ENCODE measurements at regions not wholly inside any gene's neighbourhood (a gene's known extent, or its start where the extent isn't known, plus 50 kb on each side); places are given as distances from the start of the nearest gene placed in this dataset.
"Not testable (repeated sequence)": the region's sequence is repeated elsewhere in the genome, so short reads cannot be mapped to it uniquely, and the experiment has no call there.

DNA sequence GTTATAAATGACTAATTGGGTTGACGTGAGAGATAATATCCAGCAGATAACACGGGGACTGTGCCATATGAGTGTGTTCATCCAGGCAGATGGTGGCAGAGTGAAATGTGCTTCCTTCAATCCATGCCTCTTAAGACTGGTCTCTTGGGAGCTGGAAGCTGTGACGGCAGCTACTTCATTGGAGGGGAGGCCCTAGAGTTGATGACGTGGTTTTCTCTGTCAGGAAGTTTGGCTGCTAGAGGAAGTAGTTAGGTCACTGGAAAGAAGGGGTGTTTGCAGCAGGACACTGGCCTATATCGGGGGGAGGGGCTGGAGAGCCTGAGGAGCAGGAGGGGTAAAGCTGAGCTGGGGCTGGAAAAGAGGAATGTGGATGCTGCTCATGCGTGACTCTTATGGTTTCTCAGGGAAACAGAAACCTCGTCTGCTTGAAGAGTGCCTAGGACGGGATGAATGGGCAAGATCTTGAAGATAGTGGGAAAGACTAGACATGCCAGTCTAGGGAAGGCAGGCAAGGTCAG, 3051.6 kb downstream of the RPIA start:
- H3K27ac ChIP-seq, result not testable (repeated sequence)

DNA sequence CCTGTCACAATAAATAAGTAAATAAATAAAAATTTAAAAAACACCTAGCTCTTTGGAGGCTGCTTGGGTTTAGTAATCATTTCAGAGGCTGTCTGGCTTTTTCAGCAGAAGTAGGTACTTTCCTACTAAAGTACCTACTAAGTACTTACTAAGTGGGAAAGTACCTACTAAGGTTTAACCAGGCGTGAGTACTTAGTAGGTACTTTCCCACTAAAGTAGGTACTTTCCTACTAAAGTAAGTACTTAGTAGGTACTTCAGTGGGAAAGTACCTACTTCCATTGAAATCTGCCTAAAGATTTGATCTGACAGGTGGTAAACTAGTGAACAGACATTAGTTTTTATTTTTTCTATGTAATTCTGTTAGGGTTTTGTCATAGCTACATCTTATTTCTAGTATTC, 3052.4 kb downstream of the RPIA start:
- not testable (repeated sequence) for H3K27ac ChIP-seq

- H3K27ac ChIP-seq, result not testable (repeated sequence)
Observed at GRCh38 chr2:91744700-91745141, 3053.2 kb downstream of the RPIA start.

DNA sequence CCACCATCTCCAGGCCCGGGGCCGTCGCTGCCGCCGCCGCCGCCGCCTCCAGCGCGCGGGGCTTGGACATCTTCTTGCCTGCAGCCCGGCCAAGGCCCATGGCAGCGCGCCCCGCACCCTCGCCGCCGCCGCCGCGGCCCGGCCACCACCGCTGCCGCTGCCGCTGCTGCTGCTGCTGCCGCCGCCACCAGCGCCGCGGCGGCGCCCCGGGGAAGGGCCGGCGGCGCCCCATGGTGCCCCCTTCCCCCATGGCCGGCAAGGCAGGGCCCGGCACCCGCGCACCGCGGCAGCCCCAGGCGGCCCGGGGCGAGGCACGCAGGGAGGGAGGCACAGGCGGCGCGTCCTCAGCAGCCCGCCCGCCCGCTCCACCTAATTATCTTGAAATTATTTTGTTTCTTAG, 3057.4 kb downstream of the RPIA start:
- no peak overlapping the region for H3K27ac ChIP-seq
- TF ChIP-seq CTCF (conservative IDR thresholded peaks at IDR 0.05) (no peak), ZFX (IDR thresholded peaks at IDR 0.05) (no peak)

DNA sequence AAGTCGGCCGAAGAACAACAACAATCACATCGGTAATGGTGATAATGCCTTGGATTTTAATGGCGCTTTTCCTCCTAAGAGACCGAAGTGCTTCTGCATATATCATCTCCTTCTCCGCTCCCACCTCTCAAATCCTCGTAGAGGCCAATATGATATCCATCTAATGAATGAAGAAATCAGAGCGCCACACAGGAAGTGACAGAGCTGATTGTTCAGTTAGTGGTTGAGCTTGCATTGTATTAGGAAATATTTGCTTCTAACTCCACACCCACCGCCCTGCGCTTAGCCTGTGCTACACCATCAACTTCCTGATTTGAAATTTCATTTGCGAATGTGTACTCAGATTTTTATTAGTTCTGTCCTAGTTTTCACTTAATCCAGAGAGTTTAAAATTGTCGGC, 3058.2 kb downstream of the RPIA start:
- not testable (repeated sequence) for H3K27ac ChIP-seq

- peak; percentile 33 for TF ChIP-seq CTCF (conservative IDR thresholded peaks at IDR 0.05)
Observed at GRCh38 chr2:91759361-91759941, 3068.0 kb downstream of the RPIA start.

DNA sequence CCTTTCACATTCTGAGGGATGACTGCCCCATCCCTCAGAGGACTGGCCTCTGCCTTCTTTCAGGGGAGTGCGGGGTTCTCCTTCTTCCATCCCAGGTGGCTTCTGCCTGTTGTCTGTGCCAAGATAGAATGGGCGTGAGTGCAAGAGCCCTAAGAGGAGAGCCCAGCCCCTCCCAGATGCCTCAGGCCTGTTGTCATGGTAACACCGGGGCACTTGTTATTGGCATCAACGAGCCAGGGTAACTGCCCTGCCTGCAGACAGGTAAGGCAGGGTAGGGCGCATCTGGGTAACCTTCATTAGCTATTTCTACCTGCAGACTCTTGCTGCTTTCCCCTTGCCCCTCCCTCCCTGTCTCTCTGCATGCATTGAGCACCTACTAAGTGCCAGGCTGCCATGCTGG, 3069.2 kb downstream of the RPIA start:
- H3K27ac ChIP-seq, result not testable (repeated sequence)

More at GRCh38 chr2:91759361-91759941, 3068.0 kb downstream of the RPIA start:
- not testable (repeated sequence) for H3K27ac ChIP-seq

- H3K27ac ChIP-seq, result not testable (repeated sequence)
Observed at GRCh38 chr2:91762312-91762711, 3070.8 kb downstream of the RPIA start.

DNA sequence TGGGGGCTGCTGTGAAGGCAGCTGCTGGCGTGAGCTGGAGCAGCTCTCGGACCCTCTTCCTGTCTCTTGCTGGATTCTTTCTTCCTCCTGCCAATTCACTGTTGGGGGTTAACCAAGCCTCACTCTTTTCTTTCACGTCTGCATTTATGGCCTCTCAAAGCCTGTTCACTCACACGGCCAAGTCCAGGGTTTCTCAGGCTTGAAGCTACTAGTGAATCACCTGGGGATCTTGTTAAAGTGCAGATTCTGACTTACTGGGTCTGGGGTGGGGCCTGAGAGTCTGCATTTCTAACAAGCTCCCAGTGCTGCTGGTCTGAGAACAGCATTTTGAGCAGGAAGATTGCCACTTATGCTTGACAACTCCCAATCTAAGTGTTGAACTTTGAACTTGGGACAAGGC, 3072.2 kb downstream of the RPIA start:
- not testable (repeated sequence) for H3K27ac ChIP-seq

GRCh38 chr2:91764581-91765002, 3073.1 kb downstream of the RPIA start:
- H3K27ac ChIP-seq, result not testable (repeated sequence)

- H3K27ac ChIP-seq, result not testable (repeated sequence)
Observed at GRCh38 chr2:91765018-91765754, 3073.7 kb downstream of the RPIA start.

DNA sequence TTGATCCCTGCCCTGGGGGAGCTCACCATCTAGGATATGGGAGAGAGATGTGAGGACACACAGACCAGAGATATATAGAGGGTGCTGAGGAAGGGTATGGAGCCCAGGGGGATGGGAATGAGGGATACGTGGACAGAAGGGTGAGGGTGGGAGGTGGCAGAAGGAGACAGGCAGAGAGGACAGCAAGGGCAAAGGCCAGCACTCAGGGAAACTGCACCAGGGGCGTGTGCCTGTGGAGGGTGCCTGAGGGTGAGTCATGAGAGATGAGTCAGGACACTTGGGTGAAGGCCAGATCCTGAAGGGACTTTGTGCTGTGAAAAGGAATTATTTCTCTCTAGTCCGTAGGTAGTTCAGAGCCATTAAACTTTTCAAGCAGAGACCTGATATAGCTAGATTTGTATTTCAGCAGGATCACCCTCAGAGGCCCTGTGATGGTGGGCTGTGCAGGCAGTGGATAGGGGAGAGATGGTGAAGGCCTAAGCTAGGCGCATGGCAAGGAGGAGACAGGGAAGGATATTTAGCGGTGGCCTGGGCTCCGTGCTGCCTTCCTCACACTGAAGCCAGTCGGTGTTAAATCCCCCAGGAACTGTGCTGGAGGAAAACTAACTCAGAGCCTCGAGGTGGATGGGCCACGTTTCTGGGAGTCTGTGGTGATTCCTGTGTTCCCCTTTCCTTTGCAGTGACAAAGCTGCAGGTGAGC, 3075.0 kb downstream of the RPIA start:
- H3K27ac ChIP-seq, result not testable (repeated sequence)

GRCh38 chr2:91768301-91768700, 3076.8 kb downstream of the RPIA start:
- H3K27ac ChIP-seq, result not testable (repeated sequence)

- H3K27ac ChIP-seq, result not testable (repeated sequence)
Observed at GRCh38 chr2:91768997-91769396, 3077.5 kb downstream of the RPIA start.

DNA sequence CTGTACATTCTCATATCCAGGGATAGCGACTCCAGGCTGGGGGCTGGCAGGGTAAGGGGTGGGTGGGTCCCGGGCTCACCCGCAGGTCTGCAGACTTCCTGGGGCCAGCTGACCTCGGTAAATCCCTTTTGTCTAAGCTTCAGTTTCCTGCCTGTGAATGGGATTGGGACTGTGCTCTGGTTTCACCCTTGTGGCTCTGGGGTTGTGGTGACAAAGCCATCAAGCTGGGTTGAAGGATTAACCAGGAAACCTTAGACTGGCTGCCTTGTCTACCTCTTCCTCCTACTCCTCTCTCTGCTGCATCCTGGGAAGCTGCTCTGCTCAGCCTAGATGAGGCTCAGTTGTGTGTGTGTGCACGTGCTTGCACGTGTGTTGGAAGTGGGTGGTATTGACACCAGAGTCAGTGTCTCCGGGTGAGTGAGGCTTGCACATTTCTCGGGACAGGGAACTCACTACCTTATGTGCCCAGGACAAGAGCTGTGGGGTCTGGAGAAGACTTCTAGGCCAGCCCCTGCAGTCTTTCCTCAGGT, 3078.6 kb downstream of the RPIA start:
- not testable (repeated sequence) for H3K27ac ChIP-seq

DNA sequence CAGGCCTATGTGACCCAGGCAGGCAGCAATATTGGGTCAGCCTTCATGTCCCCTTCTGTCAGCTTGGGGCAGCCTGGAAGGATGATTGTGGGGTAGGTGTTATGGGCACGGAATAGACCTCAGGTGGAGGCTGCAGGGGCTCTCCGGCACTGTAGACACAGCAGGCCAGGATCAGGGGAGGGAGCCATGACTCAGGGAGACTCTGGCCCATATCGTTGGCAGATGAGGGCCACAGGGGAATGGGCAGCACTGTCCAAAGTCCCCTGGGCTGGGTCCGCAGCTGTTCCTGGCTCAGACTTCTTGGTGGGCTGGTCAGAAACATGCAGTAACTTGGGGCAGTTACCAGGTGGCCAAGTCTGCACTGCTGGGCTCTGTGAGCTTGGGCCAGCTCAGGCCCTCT, 3080.1 kb downstream of the RPIA start:
- H3K27ac ChIP-seq, result not testable (repeated sequence)

DNA sequence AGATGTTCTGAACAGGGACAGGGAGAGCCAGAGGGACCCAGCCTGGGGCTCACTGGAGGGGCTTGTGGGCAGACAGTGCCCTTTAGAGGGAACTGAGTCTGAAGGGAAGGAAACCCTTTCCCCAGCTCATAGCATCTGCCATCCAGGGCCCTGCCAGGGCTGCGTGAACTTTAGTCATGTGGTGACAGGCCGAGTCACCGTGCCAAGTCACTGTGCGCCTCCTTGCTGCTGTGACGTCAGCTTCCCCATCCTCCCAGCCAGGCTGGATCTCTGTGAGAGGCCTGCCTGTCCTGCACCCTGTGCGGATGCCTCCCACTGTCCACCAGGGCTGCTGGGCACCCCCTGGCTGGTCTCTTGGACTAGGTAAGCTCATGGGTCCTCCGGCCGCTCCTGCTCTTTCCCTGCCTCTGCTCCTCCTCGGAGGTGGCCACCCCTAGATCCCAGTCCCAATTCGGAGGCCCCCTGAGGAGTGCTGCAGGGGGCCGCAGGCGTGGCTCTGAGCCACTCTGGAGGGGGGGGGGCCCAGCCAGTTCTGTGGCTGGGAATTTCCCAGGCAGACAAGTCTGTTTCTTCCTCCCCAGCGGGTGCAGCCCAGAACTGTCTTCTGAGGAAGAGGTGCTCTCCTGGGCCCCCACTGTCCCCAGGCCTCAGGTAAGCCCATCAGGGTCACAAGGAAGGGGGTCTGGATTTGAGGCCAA, 3080.9 kb downstream of the RPIA start:
- H3K27ac ChIP-seq, result not testable (repeated sequence)

- H3K27ac ChIP-seq, result not testable (repeated sequence)
Observed at GRCh38 chr2:91773810-91774209, 3082.3 kb downstream of the RPIA start.
